Activated effector memory CD4-positive, alpha-beta T cell treated with Interleukin-2 at 50 U/mL for 16 hours (primary cell): ENCODE measurements at regions not wholly inside any gene's neighbourhood (a gene's known extent, or its start where the extent isn't known, plus 50 kb on each side); places are given as distances from the start of the nearest gene placed in this dataset.

Experiments used
- DNase-seq: peaks from one replicate; pipeline ENCODE4 v3.0.0-alpha.2; 2020

- no peak for DNase-seq
Observed at GRCh38 chrX:20596856-20597255, 330.1 kb upstream of the RPS6KA3 start.

- no peak for DNase-seq
Observed at GRCh38 chrX:20595928-20596575, 329.3 kb upstream of the RPS6KA3 start.

DNA sequence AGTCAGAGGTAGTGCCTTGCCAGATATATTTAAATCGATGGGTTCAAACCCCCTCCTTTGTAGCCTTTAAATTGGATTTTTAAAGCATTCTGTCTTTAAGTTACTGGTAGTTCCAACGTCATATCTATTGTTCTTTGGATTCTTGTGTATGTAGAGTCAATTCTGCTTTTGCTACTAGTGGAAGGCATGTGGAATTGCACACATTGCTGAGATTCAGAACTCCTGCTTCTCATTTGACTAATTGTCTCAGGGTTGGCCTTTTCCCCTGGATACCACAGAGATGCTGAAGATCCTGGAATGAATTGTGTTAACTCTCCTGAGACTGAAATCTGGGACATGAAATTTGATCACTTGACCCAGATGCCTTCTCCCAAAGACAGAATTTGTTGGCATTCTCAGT lies 328.3 kb upstream of the RPS6KA3 start:
- no peak for DNase-seq

DNA sequence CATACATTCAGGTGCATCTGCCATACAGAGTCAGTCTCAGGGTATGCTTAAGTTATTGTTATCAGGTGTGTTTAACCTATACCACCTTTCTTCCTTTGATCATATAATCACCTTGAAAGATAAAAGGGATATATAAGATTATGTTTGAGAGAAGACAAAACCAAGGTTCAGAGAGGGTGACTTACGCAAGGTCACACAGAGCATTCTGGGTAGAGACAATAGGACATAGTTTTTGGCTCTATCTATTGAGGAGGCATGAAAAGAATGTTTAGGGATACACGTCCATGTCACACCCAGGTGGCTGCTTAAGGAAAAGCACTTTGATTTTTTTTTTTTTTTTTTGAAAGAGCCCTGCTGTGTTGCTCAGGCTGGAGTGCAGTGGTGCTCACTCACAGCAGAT lies 327.1 kb upstream of the RPS6KA3 start:
- no peak for DNase-seq

- no peak for DNase-seq
Observed at GRCh38 chrX:20593402-20593801, 326.7 kb upstream of the RPS6KA3 start.

- DNase-seq: no peak
Observed at GRCh38 chrX:20591246-20591645, 324.5 kb upstream of the RPS6KA3 start.

DNA sequence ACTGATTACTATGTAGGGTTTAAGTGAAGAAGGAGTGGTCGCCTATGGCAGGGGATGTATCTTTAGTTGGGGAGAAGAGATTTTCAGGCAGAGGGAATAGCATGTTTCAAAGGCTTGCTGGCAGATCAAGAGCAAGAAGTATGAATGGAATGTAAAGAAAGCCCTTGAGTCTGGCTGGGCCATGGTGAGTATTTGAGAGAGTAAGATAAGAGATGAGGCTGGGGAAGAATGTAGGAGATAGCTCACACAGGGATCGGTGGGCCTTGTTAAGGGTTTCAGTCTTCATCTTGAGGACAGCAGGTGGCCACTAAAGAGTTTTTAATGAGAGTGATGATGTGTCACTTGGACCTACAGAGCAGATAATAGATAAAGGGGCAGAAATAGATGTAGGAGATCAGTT lies 319.1 kb upstream of the RPS6KA3 start:
- DNase-seq: no peak

GRCh38 chrX:20571611-20572010 lies 304.9 kb upstream of the RPS6KA3 start:
- DNase-seq: no peak

GRCh38 chrX:20567108-20567507 lies 300.4 kb upstream of the RPS6KA3 start:
- no peak for DNase-seq

DNA sequence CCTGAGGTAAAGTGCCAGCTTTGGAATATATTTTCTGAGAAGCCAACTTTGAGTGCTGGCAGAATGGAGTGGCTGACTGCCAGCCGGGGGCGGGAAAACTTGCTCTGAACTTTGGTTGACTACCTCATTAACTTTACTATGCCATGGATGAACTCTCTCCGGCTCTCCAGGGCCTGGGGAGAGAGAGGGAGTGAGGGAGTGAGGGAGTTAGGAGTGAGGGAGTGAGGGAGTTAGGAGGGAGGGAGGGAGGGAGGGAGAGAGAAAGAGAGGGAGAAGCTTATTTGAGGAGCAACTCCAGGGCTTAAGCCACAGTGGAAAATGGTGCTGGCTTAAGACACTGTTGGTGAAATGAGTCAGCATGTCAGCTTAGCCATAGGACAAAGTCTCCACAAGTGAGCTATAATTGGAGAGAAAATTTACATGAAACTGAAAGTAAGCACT lies 280.9 kb upstream of the RPS6KA3 start:
- no peak for DNase-seq

GRCh38 chrX:20545538-20545937 lies 278.8 kb upstream of the RPS6KA3 start:
- no peak for DNase-seq

GRCh38 chrX:20542072-20542471 lies 275.4 kb upstream of the RPS6KA3 start:
- DNase-seq: no peak

DNA sequence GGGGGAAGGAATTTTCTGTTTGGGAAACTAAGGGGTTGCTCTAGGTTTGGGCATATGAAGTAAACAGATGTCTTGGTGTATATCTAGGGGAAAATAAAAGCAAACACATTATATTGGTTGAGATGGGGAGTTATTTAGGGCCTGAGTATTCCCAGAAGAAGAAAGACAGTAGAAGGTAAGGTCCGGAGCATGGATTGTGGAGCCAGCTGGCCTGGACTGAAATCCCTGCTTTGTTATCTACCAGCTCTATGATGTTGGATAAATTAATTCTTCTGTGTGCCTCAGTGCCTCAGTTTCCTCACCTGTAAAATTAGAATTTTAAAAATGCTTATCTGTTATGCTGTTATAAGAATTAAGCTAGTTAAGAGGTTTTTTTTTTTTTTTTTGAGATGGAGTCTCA lies 272.3 kb upstream of the RPS6KA3 start:
- DNase-seq: no peak

DNA sequence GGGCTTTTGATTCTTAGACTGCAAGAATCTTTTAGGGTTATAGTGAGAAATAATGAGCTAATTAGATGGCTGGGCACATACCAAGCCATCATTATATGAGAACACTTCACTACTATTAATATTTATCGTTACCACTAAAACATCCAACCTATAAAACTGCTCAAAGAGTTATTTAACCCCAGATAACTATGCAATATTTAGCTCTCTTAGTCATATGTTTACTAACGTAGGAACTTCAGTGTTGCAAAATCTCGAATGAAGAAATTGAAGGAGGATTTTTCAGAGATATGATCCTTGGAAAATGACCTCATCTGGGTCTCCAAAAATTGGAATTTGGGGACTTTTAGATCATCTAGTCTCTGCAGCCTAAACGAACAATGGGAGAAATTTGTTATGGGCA lies 265.0 kb upstream of the RPS6KA3 start:
- DNase-seq: no peak

DNA sequence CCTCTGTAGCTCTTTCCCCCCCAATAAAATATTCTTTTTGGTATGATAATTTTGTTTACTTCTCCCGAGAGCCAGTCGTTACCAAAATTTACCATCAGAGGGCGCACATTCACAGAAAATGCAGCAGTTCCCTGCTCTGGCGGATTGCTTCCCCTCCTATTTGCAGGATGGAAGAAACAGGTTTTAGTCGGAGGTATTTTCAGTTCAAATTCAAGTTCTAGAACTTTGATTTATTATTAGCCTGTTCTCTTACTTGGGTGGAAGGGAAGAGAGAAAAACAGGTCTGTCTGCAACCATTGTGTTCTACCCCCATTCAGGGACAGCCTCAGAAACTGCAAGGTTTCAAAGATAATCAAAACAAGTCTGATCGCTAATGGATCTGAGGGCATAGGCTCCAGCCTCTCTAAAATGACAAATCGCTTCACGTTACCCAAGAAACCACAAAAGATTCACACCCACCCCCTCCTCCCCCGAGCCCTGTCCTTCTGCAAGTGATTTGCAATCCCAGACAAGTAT lies 263.8 kb upstream of the RPS6KA3 start:
- DNase-seq: peak; percentile 8

DNA sequence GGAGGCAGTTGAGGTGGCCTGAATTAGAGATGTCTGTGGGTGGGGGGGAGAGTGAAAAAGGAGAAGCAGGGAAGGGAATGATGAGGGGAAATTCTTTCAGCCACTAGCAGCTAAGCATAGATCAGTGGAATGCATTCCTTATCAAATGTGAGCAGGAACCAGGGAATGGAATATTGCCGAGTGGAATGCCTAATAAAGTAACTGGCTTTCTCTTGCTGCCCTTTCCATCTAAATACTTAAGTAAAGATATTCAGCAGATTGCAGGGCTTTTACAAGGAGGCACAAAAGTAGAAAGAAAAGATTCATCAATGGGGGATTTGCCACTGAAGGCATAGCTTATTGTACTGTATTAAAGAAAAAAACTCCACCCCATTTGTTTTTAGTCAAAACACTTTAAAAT lies 263.0 kb upstream of the RPS6KA3 start:
- DNase-seq: no peak

DNA sequence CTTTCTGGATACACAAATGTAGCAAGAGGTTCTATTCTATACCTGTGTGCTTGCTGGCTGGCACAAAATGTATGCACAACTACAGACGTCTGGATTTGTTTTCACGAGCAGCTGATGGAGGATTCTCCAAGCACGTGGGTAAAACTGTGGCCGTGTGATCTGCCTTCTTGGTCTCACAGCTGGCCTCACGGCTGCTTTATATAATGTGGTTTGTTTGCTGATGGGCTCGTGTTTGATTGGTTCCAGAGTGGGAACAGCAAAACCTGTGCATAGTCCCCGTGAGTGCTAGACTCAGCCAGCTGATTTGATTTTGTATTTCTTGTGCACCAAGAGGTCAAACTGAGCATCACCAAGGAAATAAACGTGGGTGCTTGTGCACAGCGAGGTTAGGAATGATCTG lies 262.6 kb upstream of the RPS6KA3 start:
- no peak for DNase-seq

- DNase-seq: no peak
Observed at GRCh38 chrX:20527558-20528011, 260.9 kb upstream of the RPS6KA3 start.

- no peak for DNase-seq
Observed at GRCh38 chrX:20527041-20527440, 260.3 kb upstream of the RPS6KA3 start.

- DNase-seq: no peak
Observed at GRCh38 chrX:20523626-20524312, 257.1 kb upstream of the RPS6KA3 start.

DNA sequence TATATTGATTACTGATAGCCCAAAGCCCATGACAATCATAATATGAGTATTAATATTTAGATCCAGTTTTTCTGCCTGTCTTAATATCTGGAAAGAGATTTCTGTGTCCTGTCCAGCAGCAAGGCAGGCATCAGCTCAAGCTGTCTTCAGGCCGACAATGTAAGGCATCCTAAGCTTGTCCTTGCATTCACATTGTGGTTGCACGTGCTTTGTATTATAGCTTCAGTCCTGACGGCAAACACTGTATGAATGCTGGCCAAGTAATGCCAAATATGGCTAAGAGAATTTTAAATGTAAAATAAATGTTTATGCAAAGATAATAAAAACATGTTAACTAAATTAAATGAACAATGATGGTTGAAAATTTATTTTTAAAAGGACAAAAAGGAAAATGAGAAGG lies 255.7 kb upstream of the RPS6KA3 start:
- DNase-seq: no peak

DNA sequence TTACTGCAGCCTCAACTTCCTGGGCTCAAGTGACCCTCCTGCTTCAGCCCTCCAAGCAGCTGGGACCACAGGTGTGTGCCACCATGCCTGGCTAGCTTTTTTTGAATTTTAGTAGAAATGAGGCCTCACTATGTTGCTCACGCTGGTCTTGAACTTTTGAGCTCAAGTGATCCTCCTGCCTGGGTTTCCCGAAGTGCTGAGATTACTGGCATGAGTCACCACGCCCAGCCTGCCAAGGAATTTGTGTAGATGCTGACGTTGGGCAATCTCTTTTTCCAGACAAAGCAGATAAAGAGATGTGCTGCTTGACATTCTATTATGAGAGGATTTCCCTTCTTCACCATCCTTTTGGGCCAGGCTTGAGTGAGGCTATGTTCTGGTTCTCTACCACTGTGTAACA lies 254.5 kb upstream of the RPS6KA3 start:
- no peak for DNase-seq

- DNase-seq: no peak
Observed at GRCh38 chrX:20519826-20520225, 253.1 kb upstream of the RPS6KA3 start.

DNA sequence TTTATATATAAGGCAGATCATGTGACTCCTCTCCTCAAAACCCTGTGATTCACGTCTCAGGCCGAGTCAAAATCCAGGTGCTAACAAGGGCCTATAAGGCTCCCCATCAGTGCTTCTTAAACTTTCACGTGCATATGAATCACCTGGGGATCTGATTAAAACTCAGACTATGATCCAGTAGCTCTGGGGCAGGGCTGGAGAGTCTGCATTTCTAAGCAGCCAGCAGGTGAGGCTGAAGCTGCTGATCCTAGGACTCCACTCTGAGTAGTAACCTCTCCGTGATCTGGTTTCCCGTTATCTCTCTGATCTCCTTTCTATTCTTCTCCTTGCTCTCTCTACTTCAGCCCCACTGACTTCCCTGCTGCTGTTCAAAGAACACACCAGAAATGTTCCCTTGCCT lies 252.4 kb upstream of the RPS6KA3 start:
- no peak for DNase-seq

DNA sequence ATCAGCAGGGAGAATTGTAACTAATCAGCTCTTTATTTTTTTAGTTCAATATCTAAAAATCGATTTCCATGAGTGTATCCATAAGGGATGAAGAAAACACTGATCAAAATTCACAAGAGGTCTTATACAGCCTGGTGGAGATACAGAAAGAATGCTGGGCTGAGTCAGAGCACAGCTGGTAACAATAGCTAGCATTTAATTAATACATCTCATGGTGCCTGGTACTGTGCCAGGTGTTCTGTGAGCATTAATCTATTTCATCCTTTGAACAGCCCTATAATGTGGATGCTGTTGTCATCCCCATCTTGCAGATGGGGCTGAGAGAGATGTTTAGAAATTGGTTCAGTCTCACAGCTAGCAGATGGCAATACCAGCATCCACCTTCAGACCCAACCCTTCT lies 250.9 kb upstream of the RPS6KA3 start:
- no peak for DNase-seq
